ENCODE measurements at regions not wholly inside any gene's neighbourhood (a gene's known extent, or its start where the extent isn't known, plus 50 kb on each side); places are given as distances from the start of the nearest gene placed in this dataset.
A peak's percentile ranks its signal among the peaks of the same experiment; 100 is the strongest.
"Not testable (repeated sequence)": the region's sequence is repeated elsewhere in the genome, so short reads cannot be mapped to it uniquely, and the experiment has no call there.

GRCh38 chr5:102666164-102666946 is 88.8 kb upstream of the PAM start:
- no peak for DNase-seq (ENCODE audit: low spot score)

- no peak for DNase-seq (ENCODE audit: low spot score)
Observed at GRCh38 chr5:102668220-102668932, 86.7 kb upstream of the PAM start.

- DNase-seq (ENCODE audit: low spot score) = no peak
Observed at GRCh38 chr5:102670224-102670836, 84.8 kb upstream of the PAM start.

- DNase-seq (ENCODE audit: low spot score) = not testable (repeated sequence)
Observed at GRCh38 chr5:102671033-102671734, 83.9 kb upstream of the PAM start.

- DNase-seq (ENCODE audit: low spot score) = no peak
Observed at GRCh38 chr5:102678267-102679058, 76.6 kb upstream of the PAM start.

GRCh38 chr5:102681403-102681983 is 73.6 kb upstream of the PAM start:
- peak; percentile 59 for DNase-seq (ENCODE audit: low spot score)

GRCh38 chr5:102682101-102682647 is 72.9 kb upstream of the PAM start:
- no peak for DNase-seq (ENCODE audit: low spot score)

- DNase-seq (ENCODE audit: low spot score) = not testable (repeated sequence)
Observed at GRCh38 chr5:102688076-102688475, 67.0 kb upstream of the PAM start.

GRCh38 chr5:102688581-102689342 is 66.3 kb upstream of the PAM start:
- DNase-seq (ENCODE audit: low spot score) = not testable (repeated sequence)

- no peak for DNase-seq (ENCODE audit: low spot score)
Observed at GRCh38 chr5:102690910-102691309, 64.2 kb upstream of the PAM start.

GRCh38 chr5:102691434-102691833 is 63.7 kb upstream of the PAM start:
- no peak for DNase-seq (ENCODE audit: low spot score)

GRCh38 chr5:102700120-102700831 is 54.8 kb upstream of the PAM start:
- no peak for DNase-seq (ENCODE audit: low spot score)

GRCh38 chr5:102700916-102701315 is 54.2 kb upstream of the PAM start:
- DNase-seq (ENCODE audit: low spot score) = no peak

GRCh38 chr5:102701748-102702147 is 53.4 kb upstream of the PAM start:
- DNase-seq (ENCODE audit: low spot score) = no peak

Measured in kidney capillary endothelial cell (primary cell).